ENCODE measurements at regions not wholly inside any gene's neighbourhood (a gene's known extent, or its start where the extent isn't known, plus 50 kb on each side); places are given as distances from the start of the nearest gene placed in this dataset.
A peak's percentile ranks its signal among the peaks of the same experiment; 100 is the strongest.

GRCh38 chr3:43187836-43188479 lies 82.1 kb upstream of the POMGNT2 start:
- in situ Hi-C loops (cut with MboI; ENCODE audit: low pct_unique_long_range_greater_than_20kb in 2 of 9, low sequenced_read_pairs in 9 of 9, unreplicated experiment in 9 of 9), result no loop called here
- H3K27ac ChIP-seq, result no peak overlapping the region
- no peak for ATAC-seq (replicated peaks in 6 of 8)
- no peak overlapping the region for H3K4me3 ChIP-seq
- 71 to 100% (median 100%) methylated on average over 1 of the region's 1 CpG; no CpG with 5 or more reads in 3 of the 10 experiments for WGBS, 10 experiments
- peaks cover 0 to 9% of the 10 kb centered on the region in 2 donors for H3K4me1 ChIP-seq (replicated peaks in 1 of 2)

DNA sequence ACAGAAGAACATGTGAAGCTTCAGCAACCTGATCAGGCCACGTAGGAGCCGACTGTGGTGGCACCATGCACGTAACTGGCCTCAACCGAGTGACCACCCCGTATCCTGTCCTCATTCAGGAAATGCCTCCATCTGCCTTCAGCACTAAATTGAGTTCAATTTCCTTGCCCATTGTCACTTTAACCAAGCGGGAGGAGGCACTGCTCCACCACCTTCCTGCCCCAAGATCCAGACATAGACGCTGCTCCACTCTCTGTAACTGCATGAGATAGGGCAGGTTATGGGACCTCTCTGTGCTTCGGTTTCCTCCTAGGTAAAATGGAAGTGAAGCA lies 80.1 kb upstream of the POMGNT2 start:
- no peak for ATAC-seq (replicated peaks in 6 of 8)
- Histone ChIP-seq H3K4me1 (replicated peaks in 1 of 2) (peaks cover 0 to 9% of the 10 kb centered on the region in 2 donors), H3K27ac (no peak overlapping the region), H3K4me3 (no peak overlapping the region)
- in situ Hi-C loops (cut with MboI; ENCODE audit: low pct_unique_long_range_greater_than_20kb in 2 of 9, low sequenced_read_pairs in 9 of 9, unreplicated experiment in 9 of 9), result no loop called here
- WGBS, 10 experiments, result 84 to 94% (median 92%) methylated on average over 5 to 7 of the region's 8 CpGs; no CpG with 5 or more reads in 5 of the 10 experiments

- Histone ChIP-seq H3K4me3 (no peak overlapping the region), H3K4me1 (replicated peaks in 1 of 2) (peaks cover 0 to 9% of the 10 kb centered on the region in 2 donors), H3K27ac (no peak overlapping the region)
- in situ Hi-C loops (cut with MboI; ENCODE audit: low pct_unique_long_range_greater_than_20kb in 2 of 9, low sequenced_read_pairs in 9 of 9, unreplicated experiment in 9 of 9), result no loop called here
- peak in 4 of 8 experiments; percentile 43 to 81 (median 57) for ATAC-seq (replicated peaks in 6 of 8)
- WGBS, 10 experiments, result 40 to 90% (median 72%) methylated on average over 1 to 4 of the region's 5 CpGs; no CpG with 5 or more reads in 3 of the 10 experiments
These were observed 79.5 kb upstream of the POMGNT2 start for GRCh38 chr3:43185274-43185982.

DNA sequence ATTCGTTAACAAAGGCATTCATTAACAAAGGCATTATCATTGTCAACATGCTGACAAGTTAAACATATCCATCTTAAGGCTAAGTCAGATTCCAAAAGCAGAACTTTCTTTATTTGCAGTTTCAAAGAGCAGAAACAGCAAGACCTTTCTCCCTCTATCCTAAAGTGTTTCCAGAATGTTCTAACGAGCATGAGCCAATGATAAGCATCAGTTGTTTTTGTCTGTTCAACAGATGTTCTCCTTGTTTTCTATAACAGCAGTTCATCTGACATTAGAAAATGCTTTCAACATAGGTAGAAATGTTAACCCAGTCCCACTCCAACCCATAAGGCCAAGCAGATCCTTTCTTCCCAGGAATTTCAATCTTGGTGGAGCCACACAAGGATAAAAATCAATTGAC lies 77.6 kb upstream of the POMGNT2 start:
- in situ Hi-C loops (cut with MboI; ENCODE audit: low pct_unique_long_range_greater_than_20kb in 2 of 9, low sequenced_read_pairs in 9 of 9, unreplicated experiment in 9 of 9), result no loop called here
- ATAC-seq (replicated peaks in 6 of 8), result no peak
- 17 to 73% (median 51%) methylated on average over 1 to 2 of the region's 2 CpGs; no CpG with 5 or more reads in 2 of the 10 experiments for WGBS, 10 experiments

DNA sequence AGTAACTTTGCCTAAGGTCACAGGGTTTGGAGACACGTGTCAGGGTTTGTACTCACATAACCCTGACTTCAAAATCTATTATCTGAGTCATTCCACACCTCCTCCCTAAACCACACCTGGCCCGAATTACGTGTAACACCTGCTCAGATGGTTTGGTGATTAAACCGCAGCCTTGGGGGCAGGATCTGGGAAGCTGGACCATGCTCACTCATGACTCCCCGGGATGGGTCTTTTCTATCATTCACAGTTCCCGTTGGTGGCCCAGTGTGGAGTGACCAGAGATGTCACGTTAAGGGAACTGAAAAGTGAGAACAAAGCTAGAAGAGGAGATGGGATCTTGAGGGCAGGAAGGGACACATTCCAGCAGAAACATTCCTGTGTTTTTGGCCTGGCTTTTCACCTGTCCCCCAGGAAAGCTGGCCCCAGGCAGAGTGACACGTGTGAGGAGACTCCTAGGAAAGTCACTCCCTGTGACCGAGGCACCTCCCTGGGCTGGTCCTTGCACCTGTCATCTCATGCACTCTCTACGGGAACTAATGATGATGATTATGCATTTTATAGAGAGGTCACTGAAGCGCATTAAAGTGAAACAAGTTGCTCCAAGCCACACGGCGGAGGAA lies 75.4 kb upstream of the POMGNT2 start:
- no peak overlapping the region for H3K27ac ChIP-seq
- ATAC-seq (replicated peaks in 6 of 8), result no peak
- peaks cover 3 to 12% of the 10 kb centered on the region in 2 donors for H3K4me1 ChIP-seq (replicated peaks in 1 of 2)
- in situ Hi-C loops (cut with MboI; ENCODE audit: low pct_unique_long_range_greater_than_20kb in 2 of 9, low sequenced_read_pairs in 9 of 9, unreplicated experiment in 9 of 9), result no loop called here
- WGBS, 10 experiments, result 60 to 89% (median 82%) methylated on average over 2 to 11 of the region's 13 CpGs; no CpG with 5 or more reads in 2 of the 10 experiments
- no peak overlapping the region for H3K4me3 ChIP-seq

More for the DNA sequence above, 77.6 kb upstream of the POMGNT2 start:
- no peak overlapping the region for H3K27ac ChIP-seq
- peaks cover 3 to 9% of the 10 kb centered on the region in 2 donors for H3K4me1 ChIP-seq (replicated peaks in 1 of 2)
- H3K4me3 ChIP-seq, result no peak overlapping the region

- ATAC-seq (replicated peaks in 6 of 8), result no peak
- 20 to 100% (median 81%) methylated on average over 1 to 4 of the region's 6 CpGs; no CpG with 5 or more reads in 4 of the 10 experiments for WGBS, 10 experiments
- in situ Hi-C loops (cut with MboI; ENCODE audit: low pct_unique_long_range_greater_than_20kb in 2 of 9, low sequenced_read_pairs in 9 of 9, unreplicated experiment in 9 of 9), result no loop called here
- H3K4me1 ChIP-seq (replicated peaks in 1 of 2), result peaks cover 3 to 12% of the 10 kb centered on the region in 2 donors
- no peak overlapping the region for H3K4me3 ChIP-seq
- no peak overlapping the region for H3K27ac ChIP-seq
These were observed 74.8 kb upstream of the POMGNT2 start for GRCh38 chr3:43180694-43181093.

- Histone ChIP-seq H3K27ac (no peak overlapping the region), H3K4me3 (no peak overlapping the region), H3K4me1 (replicated peaks in 1 of 2) (peaks cover 3 to 12% of the 10 kb centered on the region in 2 donors)
- WGBS, 10 experiments, result 0 to 100% (median 68%) methylated on average over 2 to 4 of the region's 4 CpGs; no CpG with 5 or more reads in 2 of the 10 experiments
- peak in 3 of 8 experiments; percentile 13 to 57 (median 50) for ATAC-seq (replicated peaks in 6 of 8)
- in situ Hi-C loops (cut with MboI; ENCODE audit: low pct_unique_long_range_greater_than_20kb in 2 of 9, low sequenced_read_pairs in 9 of 9, unreplicated experiment in 9 of 9), result no loop called here
These were observed 74.1 kb upstream of the POMGNT2 start for GRCh38 chr3:43180027-43180426.

DNA sequence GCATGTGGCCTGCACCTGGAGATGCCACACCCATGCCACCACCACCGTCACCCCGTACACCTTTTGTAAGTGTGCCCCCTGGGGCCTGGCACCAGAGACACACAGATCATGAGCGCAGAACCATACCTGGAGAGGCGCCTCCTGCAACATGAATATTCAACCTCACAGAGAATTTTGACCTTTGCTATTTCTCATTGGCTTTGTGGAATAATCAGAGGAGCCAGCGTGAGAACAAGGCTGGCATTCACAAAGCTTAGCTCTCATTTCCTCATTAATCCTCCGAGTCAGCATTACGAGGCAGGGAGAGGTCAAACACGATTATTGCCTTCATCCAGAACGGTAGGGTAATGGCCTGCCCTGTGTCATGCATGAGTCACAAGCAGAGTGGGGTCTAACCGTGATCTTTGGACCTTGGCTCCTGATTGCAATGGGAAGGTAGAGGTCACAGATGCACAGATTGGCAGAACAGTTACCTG lies 73.0 kb upstream of the POMGNT2 start:
- WGBS, 10 experiments, result 38 to 81% (median 64%) methylated on average over 1 to 9 of the region's 10 CpGs; no CpG with 5 or more reads in 2 of the 10 experiments
- no peak overlapping the region for H3K27ac ChIP-seq
- peaks cover 3 to 12% of the 10 kb centered on the region in 2 donors for H3K4me1 ChIP-seq (replicated peaks in 1 of 2)
- peak in 5 of 8 experiments; percentile 70 to 89 (median 82) for ATAC-seq (replicated peaks in 6 of 8)
- no peak overlapping the region for H3K4me3 ChIP-seq
- in situ Hi-C loops (cut with MboI; ENCODE audit: low pct_unique_long_range_greater_than_20kb in 2 of 9, low sequenced_read_pairs in 9 of 9, unreplicated experiment in 9 of 9), result no loop called here

DNA sequence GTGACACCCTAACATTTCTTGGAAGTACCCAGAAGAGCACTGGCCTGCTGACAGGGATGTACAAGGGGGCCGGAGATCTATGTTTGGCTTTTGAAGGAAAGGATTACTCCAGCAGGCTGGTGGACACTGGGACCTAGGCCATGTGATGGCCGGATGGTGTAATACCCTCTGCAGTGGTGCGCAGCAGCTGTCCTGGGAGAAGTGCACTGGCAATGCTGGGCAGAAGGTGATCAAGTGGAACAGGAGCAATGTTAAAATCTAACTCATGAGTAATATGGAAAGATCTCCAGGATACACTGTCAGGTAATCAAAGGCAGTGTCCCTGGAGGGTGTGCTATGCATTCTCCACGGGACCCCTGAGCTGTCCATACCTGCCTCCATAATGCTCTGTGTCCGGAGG lies 71.2 kb upstream of the POMGNT2 start:
- WGBS, 10 experiments, result 60 to 100% (median 93%) methylated on average over 1 to 2 of the region's 5 CpGs; no CpG with 5 or more reads in 5 of the 10 experiments
- peaks cover 3% of the 10 kb centered on the region in 2 donors for H3K4me1 ChIP-seq (replicated peaks in 1 of 2)
- no peak overlapping the region for H3K4me3 ChIP-seq
- H3K27ac ChIP-seq, result no peak overlapping the region
- peak in 1 of 8 experiments; percentile 53 for ATAC-seq (replicated peaks in 6 of 8)
- in situ Hi-C loops (cut with MboI; ENCODE audit: low pct_unique_long_range_greater_than_20kb in 2 of 9, low sequenced_read_pairs in 9 of 9, unreplicated experiment in 9 of 9), result no loop called here

DNA sequence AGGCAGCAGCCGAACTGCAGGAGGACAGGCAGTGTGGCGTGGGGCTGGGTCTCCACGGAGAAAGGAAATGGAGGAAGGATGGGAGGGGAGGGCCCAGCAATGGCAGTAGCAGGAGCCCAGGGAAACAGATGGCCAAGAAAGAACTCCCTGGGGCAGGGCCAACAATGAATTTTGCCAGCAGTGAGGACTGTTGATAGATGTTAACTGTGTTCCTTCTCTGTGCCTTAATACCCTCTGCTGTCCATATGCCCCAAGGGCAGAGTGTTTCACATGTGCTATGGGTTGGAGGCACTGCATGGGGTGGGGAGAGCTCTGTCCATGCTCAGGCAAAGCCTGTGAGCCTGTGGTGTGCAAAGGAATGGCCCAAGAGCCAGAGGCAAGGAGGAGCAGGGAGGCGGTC lies 70.8 kb upstream of the POMGNT2 start:
- WGBS, 10 experiments, result 40 to 83% (median 60%) methylated on average over 1 to 3 of the region's 4 CpGs; no CpG with 5 or more reads in 5 of the 10 experiments
- peaks cover 3% of the 10 kb centered on the region in 2 donors for H3K4me1 ChIP-seq (replicated peaks in 1 of 2)
- peak in 4 of 8 experiments; percentile 16 to 90 (median 78) for ATAC-seq (replicated peaks in 6 of 8)
- no peak overlapping the region for H3K4me3 ChIP-seq
- no peak overlapping the region for H3K27ac ChIP-seq
- in situ Hi-C loops (cut with MboI; ENCODE audit: low pct_unique_long_range_greater_than_20kb in 2 of 9, low sequenced_read_pairs in 9 of 9, unreplicated experiment in 9 of 9), result no loop called here

- no peak for ATAC-seq (replicated peaks in 6 of 8)
- in situ Hi-C loops (cut with MboI; ENCODE audit: low pct_unique_long_range_greater_than_20kb in 2 of 9, low sequenced_read_pairs in 9 of 9, unreplicated experiment in 9 of 9), result no loop called here
- no peak overlapping the region for H3K27ac ChIP-seq
- peaks cover 3% of the 10 kb centered on the region in 2 donors for H3K4me1 ChIP-seq (replicated peaks in 1 of 2)
- H3K4me3 ChIP-seq, result no peak overlapping the region
- WGBS, 10 experiments, result 58 to 100% (median 90%) methylated on average over 1 to 5 of the region's 5 CpGs; no CpG with 5 or more reads in 3 of the 10 experiments
These were observed 69.7 kb upstream of the POMGNT2 start for GRCh38 chr3:43175541-43175940.

DNA sequence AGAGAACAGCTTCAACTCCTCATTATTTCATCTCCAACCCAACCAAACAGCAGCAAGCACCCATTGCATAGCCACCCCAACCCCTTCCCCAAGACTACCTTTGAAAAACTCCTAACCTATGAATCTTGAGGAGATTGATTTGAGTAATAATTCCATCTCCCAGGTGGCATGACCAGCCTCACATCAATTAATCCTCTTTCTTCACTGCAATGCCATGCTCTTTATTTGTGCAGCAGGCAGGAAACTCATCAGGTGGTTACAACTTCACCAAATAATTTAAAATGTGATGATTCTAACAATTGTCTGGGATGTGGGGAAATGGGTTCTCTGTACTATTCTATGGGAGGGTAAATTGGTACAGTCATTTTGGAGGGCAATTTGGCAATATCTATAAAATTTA lies 68.1 kb upstream of the POMGNT2 start:
- ATAC-seq (replicated peaks in 6 of 8), result no peak
- no peak overlapping the region for H3K4me3 ChIP-seq
- no peak overlapping the region for H3K27ac ChIP-seq
- H3K4me1 ChIP-seq (replicated peaks in 1 of 2), result peaks cover 3% of the 10 kb centered on the region in 2 donors
- in situ Hi-C loops (cut with MboI; ENCODE audit: low pct_unique_long_range_greater_than_20kb in 2 of 9, low sequenced_read_pairs in 9 of 9, unreplicated experiment in 9 of 9), result loop anchor here in 3 of 9 experiments (25.0 kb wide), 3 partner anchors 212 to 338 kb away; no protein-coding TSS in a partner anchor

DNA sequence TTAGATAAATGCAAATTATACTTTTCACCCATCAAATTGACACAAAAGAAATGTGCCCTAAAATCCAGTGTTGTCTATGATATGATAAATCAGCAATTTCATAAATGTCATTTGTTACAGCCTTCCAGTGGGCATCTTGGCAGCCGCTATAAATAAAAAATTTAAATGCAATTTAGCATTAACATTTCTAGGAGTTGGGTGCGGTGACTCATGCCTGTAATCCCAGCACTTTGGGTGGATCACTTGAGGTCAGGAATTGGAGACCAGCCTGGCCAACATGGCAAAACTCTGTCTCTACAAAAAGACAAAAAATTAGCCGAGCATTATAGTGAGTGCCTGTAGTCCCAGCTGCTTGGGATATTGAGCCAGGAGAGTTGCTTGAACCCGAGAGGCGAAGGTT lies 65.9 kb upstream of the POMGNT2 start:
- 0 to 90% (median 74%) methylated on average over 1 to 5 of the region's 5 CpGs; no CpG with 5 or more reads in 1 of the 10 experiments for WGBS, 10 experiments

More for the DNA sequence above, 65.9 kb upstream of the POMGNT2 start:
- H3K4me1 ChIP-seq (replicated peaks in 1 of 2), result peaks cover 0 to under 1% of the 10 kb centered on the region in 2 donors
- peak in 3 of 8 experiments; percentile 58 to 65 (median 64) for ATAC-seq (replicated peaks in 6 of 8)
- no peak overlapping the region for H3K4me3 ChIP-seq
- in situ Hi-C loops (cut with MboI; ENCODE audit: low pct_unique_long_range_greater_than_20kb in 2 of 9, low sequenced_read_pairs in 9 of 9, unreplicated experiment in 9 of 9), result loop anchor here in 3 of 9 experiments (25.0 kb wide), 3 partner anchors 209 to 341 kb away; no protein-coding TSS in a partner anchor
- H3K27ac ChIP-seq, result no peak overlapping the region

All from motor neuron (in vitro differentiated cells).